ENCODE measurements at regions not wholly inside any gene's neighbourhood (a gene's known extent, or its start where the extent isn't known, plus 50 kb on each side); places are given as distances from the start of the nearest gene placed in this dataset.

GRCh38 chr1:225707824-225708223, 54.9 kb upstream of the ENAH start:
- Histone ChIP-seq H3K4me1 (ENCODE audit: insufficient read depth, poor library complexity, severe bottlenecking) (peaks cover 16% of the 10 kb centered on the region), H3K4me3 (ENCODE audit: severe bottlenecking) (no peak overlapping the region), H3K27ac (ENCODE audit: poor library complexity, severe bottlenecking) (no peak overlapping the region), H3K27me3 (ENCODE audit: insufficient read depth, poor library complexity, severe bottlenecking) (no peaks in the 10 kb centered on the region), H3K36me3 (ENCODE audit: low read depth) (no peaks in the 10 kb centered on the region), H3K9me3 (ENCODE audit: severe bottlenecking) (no peaks in the 10 kb centered on the region)
- TF ChIP-seq CTCF (IDR thresholded peaks at IDR 0.05; ENCODE audit: poor library complexity, severe bottlenecking), result no peak
- ATAC-seq (ENCODE audit: low read depth) (no peak), DNase-seq (ENCODE audit: low spot score) (no peak)

- ATAC-seq (ENCODE audit: low read depth) (peak; percentile 73), DNase-seq (ENCODE audit: low spot score) (no peak)
- Histone ChIP-seq H3K9me3 (ENCODE audit: severe bottlenecking) (no peaks in the 10 kb centered on the region), H3K27ac (ENCODE audit: poor library complexity, severe bottlenecking) (peak overlapping the region; percentile 3), H3K4me1 (ENCODE audit: insufficient read depth, poor library complexity, severe bottlenecking) (peaks cover 16% of the 10 kb centered on the region), H3K36me3 (ENCODE audit: low read depth) (no peaks in the 10 kb centered on the region), H3K4me3 (ENCODE audit: severe bottlenecking) (no peak overlapping the region), H3K27me3 (ENCODE audit: insufficient read depth, poor library complexity, severe bottlenecking) (no peaks in the 10 kb centered on the region)
- no peak for TF ChIP-seq CTCF (IDR thresholded peaks at IDR 0.05; ENCODE audit: poor library complexity, severe bottlenecking)
These were observed 56.2 kb upstream of the ENAH start for GRCh38 chr1:225709101-225709500.

GRCh38 chr1:225710804-225711203, 57.9 kb upstream of the ENAH start:
- no peak for TF ChIP-seq CTCF (IDR thresholded peaks at IDR 0.05; ENCODE audit: poor library complexity, severe bottlenecking)
- H3K36me3 ChIP-seq (ENCODE audit: low read depth), result no peaks in the 10 kb centered on the region
- no peak overlapping the region for H3K27ac ChIP-seq (ENCODE audit: poor library complexity, severe bottlenecking)
- peaks cover 16% of the 10 kb centered on the region for H3K4me1 ChIP-seq (ENCODE audit: insufficient read depth, poor library complexity, severe bottlenecking)
- H3K9me3 ChIP-seq (ENCODE audit: severe bottlenecking), result no peaks in the 10 kb centered on the region
- no peak overlapping the region for H3K4me3 ChIP-seq (ENCODE audit: severe bottlenecking)
- ATAC-seq (ENCODE audit: low read depth) (peak; percentile 93), DNase-seq (ENCODE audit: low spot score) (peak; percentile 34)
- H3K27me3 ChIP-seq (ENCODE audit: insufficient read depth, poor library complexity, severe bottlenecking), result no peaks in the 10 kb centered on the region

- Histone ChIP-seq H3K4me1 (ENCODE audit: insufficient read depth, poor library complexity, severe bottlenecking) (peaks cover 16% of the 10 kb centered on the region), H3K4me3 (ENCODE audit: severe bottlenecking) (no peak overlapping the region), H3K27me3 (ENCODE audit: insufficient read depth, poor library complexity, severe bottlenecking) (no peaks in the 10 kb centered on the region), H3K9me3 (ENCODE audit: severe bottlenecking) (no peaks in the 10 kb centered on the region), H3K27ac (ENCODE audit: poor library complexity, severe bottlenecking) (no peak overlapping the region), H3K36me3 (ENCODE audit: low read depth) (no peaks in the 10 kb centered on the region)
- ATAC-seq (ENCODE audit: low read depth), result no peak
- no peak for DNase-seq (ENCODE audit: low spot score)
- TF ChIP-seq CTCF (IDR thresholded peaks at IDR 0.05; ENCODE audit: poor library complexity, severe bottlenecking), result no peak
These were observed 58.5 kb upstream of the ENAH start for GRCh38 chr1:225711236-225711937.

GRCh38 chr1:225712391-225712790, 59.5 kb upstream of the ENAH start:
- no peak for DNase-seq (ENCODE audit: low spot score)
- no peaks in the 10 kb centered on the region for H3K27me3 ChIP-seq (ENCODE audit: insufficient read depth, poor library complexity, severe bottlenecking)
- no peaks in the 10 kb centered on the region for H3K36me3 ChIP-seq (ENCODE audit: low read depth)

More at GRCh38 chr1:225712391-225712790, 59.5 kb upstream of the ENAH start:
- no peak overlapping the region for H3K4me3 ChIP-seq (ENCODE audit: severe bottlenecking)
- TF ChIP-seq CTCF (IDR thresholded peaks at IDR 0.05; ENCODE audit: poor library complexity, severe bottlenecking), result no peak
- H3K27ac ChIP-seq (ENCODE audit: poor library complexity, severe bottlenecking), result no peak overlapping the region
- no peaks in the 10 kb centered on the region for H3K9me3 ChIP-seq (ENCODE audit: severe bottlenecking)
- no peak for ATAC-seq (ENCODE audit: low read depth)
- peaks cover 16% of the 10 kb centered on the region for H3K4me1 ChIP-seq (ENCODE audit: insufficient read depth, poor library complexity, severe bottlenecking)
